ENCODE measurements at regions not wholly inside any gene's neighbourhood (a gene's known extent, or its start where the extent isn't known, plus 50 kb on each side); places are given as distances from the start of the nearest gene placed in this dataset.

DNA sequence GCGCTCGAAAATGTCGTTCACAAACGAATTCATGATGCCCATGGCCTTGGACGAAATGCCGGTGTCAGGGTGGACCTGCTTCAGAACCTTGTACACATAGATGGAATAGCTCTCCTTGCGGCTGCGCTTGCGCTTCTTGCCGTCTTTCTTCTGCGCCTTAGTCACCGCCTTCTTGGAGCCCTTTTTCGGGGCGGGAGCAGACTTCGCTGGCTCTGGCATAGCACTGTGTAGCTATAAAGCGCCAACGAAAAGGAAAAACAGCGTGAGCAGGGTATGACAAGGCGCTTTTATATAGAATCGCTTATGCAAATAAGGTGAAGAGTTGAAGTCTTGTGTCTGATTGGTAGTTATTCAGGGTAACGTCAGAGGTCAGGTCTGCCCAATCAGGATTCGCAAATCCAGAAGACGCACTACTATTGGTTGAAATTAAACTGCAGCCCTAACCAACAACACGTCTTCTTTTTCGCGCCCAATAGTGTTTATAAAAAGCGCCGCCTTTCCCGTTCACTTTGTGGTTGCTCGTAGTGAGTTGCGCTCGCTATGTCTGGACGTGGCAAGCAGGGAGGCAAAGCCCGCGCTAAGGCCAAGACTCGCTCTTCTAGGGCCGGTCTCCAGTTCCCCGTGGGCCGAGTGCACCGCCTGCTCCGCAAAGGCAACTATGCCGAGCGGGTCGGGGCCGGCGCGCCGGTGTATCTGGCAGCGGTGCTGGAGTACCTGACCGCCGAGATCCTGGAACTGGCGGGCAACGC lies 114.8 kb upstream of the PRSS16 start:
- no peak for TF ChIP-seq EZH2phosphoT487 (IDR thresholded peaks at IDR 0.05; ENCODE audit: insufficient read depth, low read depth)
- no peak for TF ChIP-seq EZH2 (IDR thresholded peaks at IDR 0.05; ENCODE audit: insufficient read depth, poor library complexity, severe bottlenecking)
- no peaks in the 10 kb centered on the region for H4K20me1 ChIP-seq (ENCODE audit: insufficient read depth)
- no peaks in the 10 kb centered on the region for H3K27me3 ChIP-seq (replicated peaks; ENCODE audit: insufficient read depth)
- no peaks in the 10 kb centered on the region for H3K9me3 ChIP-seq (ENCODE audit: low read depth)
- peak overlapping the region; percentile 75 for H3K4me3 ChIP-seq
- H3K4me1 ChIP-seq (ENCODE audit: insufficient read depth) = peaks cover 11% of the 10 kb centered on the region; the same call in 1 of the 2 replicates
- in situ Hi-C loops (cut with MboI) = loop anchor here (25.0 kb wide), 3 partner anchors 820 to 1095 kb away; a partner anchor contains a TSS
- 0 out of 2 replicates have a peak, but pooled peaks cover 7% of the 10 kb centered on the region for H3K79me2 ChIP-seq (ENCODE audit: insufficient read depth)
- H3F3A ChIP-seq (ENCODE audit: insufficient read depth) = peaks cover 45% of the 10 kb centered on the region
- H2AFZ ChIP-seq = peak overlapping the region; percentile 71
- peak overlapping the region; percentile 83 for H3K4me2 ChIP-seq (ENCODE audit: unreplicated experiment)
- DNase-seq = peak; percentile 99
- peak overlapping the region; percentile 86 for H3K9ac ChIP-seq
- no peaks in the 10 kb centered on the region for H3K9me2 ChIP-seq (ENCODE audit: insufficient read depth)
- WGBS, 2 experiments (ENCODE audit: low coverage in 1 of 2, low lambda C conversion rate in 2 of 2, missing lambda C conversion rate in 2 of 2) = 1 to 2% methylated on average over 50 to 53 of the region's 53 CpGs
- H3K36me3 ChIP-seq (ENCODE audit: low read depth) = no peaks in the 10 kb centered on the region
- H3K27ac ChIP-seq = peak overlapping the region; percentile 89

DNA sequence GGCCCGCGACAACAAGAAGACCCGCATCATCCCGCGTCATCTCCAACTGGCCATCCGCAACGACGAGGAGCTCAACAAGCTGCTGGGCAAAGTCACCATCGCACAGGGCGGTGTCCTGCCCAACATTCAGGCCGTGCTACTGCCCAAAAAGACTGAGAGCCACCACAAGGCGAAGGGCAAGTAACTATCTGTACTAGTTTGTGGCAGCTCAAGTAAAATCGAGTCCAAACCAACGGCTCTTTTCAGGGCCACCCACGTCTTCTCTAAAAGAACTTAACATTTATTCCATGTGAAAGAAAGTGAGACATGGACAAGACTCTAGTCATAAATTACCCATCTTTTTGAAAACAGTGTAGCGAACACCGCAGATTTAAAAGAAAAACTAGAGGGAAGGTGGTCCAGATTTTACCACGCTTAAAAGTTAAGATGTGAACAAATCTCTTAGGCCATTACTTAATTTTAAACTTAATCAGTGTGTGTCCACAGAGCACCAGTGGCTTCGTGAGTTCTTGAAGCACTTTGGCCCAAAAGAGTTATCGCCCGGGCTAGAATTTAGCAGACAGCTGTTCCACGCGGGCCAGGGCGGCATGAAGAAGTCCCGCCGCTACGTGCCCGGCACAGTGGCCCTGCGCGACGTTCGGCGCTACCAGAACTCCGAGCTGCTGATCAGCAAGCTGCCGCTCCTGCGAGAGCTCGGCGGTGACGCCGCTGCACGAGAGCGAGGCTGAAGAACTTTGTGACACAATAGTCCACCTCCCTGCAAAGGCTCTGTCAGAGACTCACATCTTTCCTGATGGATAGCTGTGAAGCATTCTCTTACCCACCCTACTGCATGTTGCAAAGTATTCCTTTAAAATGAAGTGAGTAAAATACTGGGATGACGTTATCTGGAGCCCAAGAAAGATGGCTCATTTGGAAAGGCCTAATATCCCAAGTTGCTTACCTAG lies 113.9 kb upstream of the PRSS16 start:
- no peaks in the 10 kb centered on the region for H3K27me3 ChIP-seq (replicated peaks; ENCODE audit: insufficient read depth)
- no peaks in the 10 kb centered on the region for H4K20me1 ChIP-seq (ENCODE audit: insufficient read depth)
- TF ChIP-seq EZH2phosphoT487 (IDR thresholded peaks at IDR 0.05; ENCODE audit: insufficient read depth, low read depth) (no peak), EZH2 (IDR thresholded peaks at IDR 0.05; ENCODE audit: insufficient read depth, poor library complexity, severe bottlenecking) (no peak)
- in situ Hi-C loops (cut with MboI) = loop anchor here (25.0 kb wide), 3 partner anchors 821 to 1096 kb away; a partner anchor contains a TSS
- H3K9me2 ChIP-seq (ENCODE audit: insufficient read depth) = no peaks in the 10 kb centered on the region
- peak overlapping the region; percentile 83 for H3K4me2 ChIP-seq (ENCODE audit: unreplicated experiment)
- peaks cover 9% of the 10 kb centered on the region; the same call in 1 of the 2 replicates for H3K4me1 ChIP-seq (ENCODE audit: insufficient read depth)
- peak overlapping the region; percentile 71 for H2AFZ ChIP-seq
- peak overlapping the region; percentile 86 for H3K9ac ChIP-seq
- H3K79me2 ChIP-seq (ENCODE audit: insufficient read depth) = 0 out of 2 replicates have a peak, but pooled peaks cover 11% of the 10 kb centered on the region
- H3K9me3 ChIP-seq (ENCODE audit: low read depth) = no peaks in the 10 kb centered on the region
- WGBS, 2 experiments (ENCODE audit: low coverage in 1 of 2, low lambda C conversion rate in 2 of 2, missing lambda C conversion rate in 2 of 2) = 1 to 2% methylated on average over 43 of the region's 43 CpGs
- no peaks in the 10 kb centered on the region for H3K36me3 ChIP-seq (ENCODE audit: low read depth)
- DNase-seq = peak; percentile 90
- peaks cover 44% of the 10 kb centered on the region for H3F3A ChIP-seq (ENCODE audit: insufficient read depth)
- H3K4me3 ChIP-seq = peak overlapping the region; percentile 74
- peak overlapping the region; percentile 89 for H3K27ac ChIP-seq

DNA sequence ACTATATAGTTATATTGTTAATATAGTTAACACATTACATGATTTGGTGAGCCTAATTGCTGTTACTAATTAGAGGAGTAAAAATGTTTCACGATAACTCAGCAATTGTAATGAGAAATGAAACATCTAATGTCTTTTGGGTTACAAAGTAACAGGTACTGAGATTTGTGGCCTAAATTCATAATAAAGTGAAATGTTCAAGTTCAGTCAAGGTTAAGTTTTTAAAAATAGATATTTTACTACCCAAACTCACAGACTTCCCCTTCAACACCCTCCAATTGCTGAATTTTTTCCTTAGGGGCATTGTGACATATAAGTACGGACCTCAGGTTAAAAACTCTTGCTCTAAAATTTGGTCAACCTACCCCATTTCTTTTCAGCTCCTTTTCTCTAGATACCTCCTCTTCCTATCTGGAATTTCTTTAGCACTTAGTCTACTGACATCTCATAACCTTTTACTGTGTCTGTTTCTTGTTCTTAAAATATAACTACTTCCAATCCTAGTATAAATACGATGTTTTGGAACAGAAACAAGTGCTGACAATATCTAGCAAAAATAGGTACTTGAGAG lies 112.3 kb upstream of the PRSS16 start:
- H3K27me3 ChIP-seq (replicated peaks; ENCODE audit: insufficient read depth) = no peaks in the 10 kb centered on the region
- peak overlapping the region; percentile 71; the same call in 1 of the 2 replicates for H2AFZ ChIP-seq
- H3K79me2 ChIP-seq (ENCODE audit: insufficient read depth) = peaks cover 14% of the 10 kb centered on the region; the same call in 1 of the 2 replicates
- no peaks in the 10 kb centered on the region for H3K9me3 ChIP-seq (ENCODE audit: low read depth)
- WGBS, 2 experiments (ENCODE audit: low coverage in 1 of 2, low lambda C conversion rate in 2 of 2, missing lambda C conversion rate in 2 of 2) = 86 to 88% methylated on average over 3 of the region's 3 CpGs
- TF ChIP-seq EZH2phosphoT487 (IDR thresholded peaks at IDR 0.05; ENCODE audit: insufficient read depth, low read depth) (no peak), EZH2 (IDR thresholded peaks at IDR 0.05; ENCODE audit: insufficient read depth, poor library complexity, severe bottlenecking) (no peak)
- peaks cover 44% of the 10 kb centered on the region for H3F3A ChIP-seq (ENCODE audit: insufficient read depth)
- no peak overlapping the region for H3K4me3 ChIP-seq
- peak overlapping the region; percentile 89; the same call in 1 of the 2 replicates for H3K27ac ChIP-seq
- H3K36me3 ChIP-seq (ENCODE audit: low read depth) = no peaks in the 10 kb centered on the region
- no peaks in the 10 kb centered on the region for H3K9me2 ChIP-seq (ENCODE audit: insufficient read depth)
- DNase-seq = no peak
- peaks cover 9% of the 10 kb centered on the region; the same call in 1 of the 2 replicates for H3K4me1 ChIP-seq (ENCODE audit: insufficient read depth)
- H4K20me1 ChIP-seq (ENCODE audit: insufficient read depth) = no peaks in the 10 kb centered on the region
- H3K4me2 ChIP-seq (ENCODE audit: unreplicated experiment) = peak overlapping the region; percentile 83
- H3K9ac ChIP-seq = no peak overlapping the region
- in situ Hi-C loops (cut with MboI) = loop anchor here (25.0 kb wide), 3 partner anchors 823 to 1098 kb away; a partner anchor contains a TSS

Measured in GM23248 (cell line).